ENCODE measurements at regions not wholly inside any gene's neighbourhood (a gene's known extent, or its start where the extent isn't known, plus 50 kb on each side); places are given as distances from the start of the nearest gene placed in this dataset.

- Histone ChIP-seq H3K27me3 (ENCODE audit: control insufficient read depth in 1 of 2, insufficient read depth in 2 of 2, low read length in 2 of 2) (peaks cover 0 to 3% of the 10 kb centered on the region in 2 experiments), H3K4me3 (ENCODE audit: low read length) (no peak overlapping the region), H3K9me3 (ENCODE audit: control insufficient read depth in 1 of 2, insufficient read depth in 1 of 2, low read length in 2 of 2) (peaks cover 0 to 25% of the 10 kb centered on the region in 2 experiments), H3K4me1 (ENCODE audit: insufficient read depth, low read length) (no peaks in the 10 kb centered on the region), H3K27ac (ENCODE audit: low read depth in 1 of 2, low read length in 2 of 2) (no peak overlapping the region), H3K36me3 (ENCODE audit: insufficient read depth, low read length) (no peaks in the 10 kb centered on the region)
- no peaks in the 10 kb centered on the region for H3K9me3 Mint-ChIP-seq
- no peak overlapping the region for H3K27ac Mint-ChIP-seq
- H3K36me3 Mint-ChIP-seq (ENCODE audit: low read depth), result no peaks in the 10 kb centered on the region
- TF ChIP-seq CTCF (IDR thresholded peaks at IDR 0.05), result no peak
- intact Hi-C loops (cut with DNase I, micrococcal nuclease), result no loop called here
- ChIA-PET POLR2A (no interaction called here), CTCF (no interaction called here)
- H3K4me1 Mint-ChIP-seq (ENCODE audit: low read depth), result no peaks in the 10 kb centered on the region
- ATAC-seq (ENCODE audit: poor library complexity) (no peak), DNase-seq (no peak)
- H3K4me3 Mint-ChIP-seq, result no peak overlapping the region
- peaks cover 5% of the 10 kb centered on the region for H3K27me3 Mint-ChIP-seq
These were observed 118.0 kb downstream of the SOX1 start for GRCh38 chr13:112184851-112185371.

GRCh38 chr13:112185466-112185865, 118.5 kb downstream of the SOX1 start:
- H3K27me3 ChIP-seq (ENCODE audit: control insufficient read depth in 1 of 2, insufficient read depth in 2 of 2, low read length in 2 of 2), result peaks cover 0 to 3% of the 10 kb centered on the region in 2 experiments
- Mint-ChIP-seq H3K4me1 (ENCODE audit: low read depth) (no peaks in the 10 kb centered on the region), H3K4me3 (no peak overlapping the region), H3K27me3 (peaks cover 2% of the 10 kb centered on the region), H3K36me3 (ENCODE audit: low read depth) (no peaks in the 10 kb centered on the region), H3K27ac (no peak overlapping the region), H3K9me3 (no peaks in the 10 kb centered on the region)
- H3K9me3 ChIP-seq (ENCODE audit: control insufficient read depth in 1 of 2, insufficient read depth in 1 of 2, low read length in 2 of 2), result peaks cover 0 to 25% of the 10 kb centered on the region in 2 experiments
- POLR2A ChIA-PET, result no interaction called here
- intact Hi-C loops (cut with DNase I, micrococcal nuclease), result no loop called here
- ATAC-seq (ENCODE audit: poor library complexity) (no peak), DNase-seq (no peak)
- H3K36me3 ChIP-seq (ENCODE audit: insufficient read depth, low read length), result no peaks in the 10 kb centered on the region
- TF ChIP-seq CTCF (IDR thresholded peaks at IDR 0.05), result no peak
- no peak overlapping the region for H3K27ac ChIP-seq (ENCODE audit: low read depth in 1 of 2, low read length in 2 of 2)
- CTCF ChIA-PET, result no interaction called here
- H3K4me3 ChIP-seq (ENCODE audit: low read length), result no peak overlapping the region
- no peaks in the 10 kb centered on the region for H3K4me1 ChIP-seq (ENCODE audit: insufficient read depth, low read length)

- ChIA-PET CTCF (no interaction called here), POLR2A (no interaction called here)
- Histone ChIP-seq H3K27me3 (ENCODE audit: control insufficient read depth in 1 of 2, insufficient read depth in 2 of 2, low read length in 2 of 2) (no peaks in the 10 kb centered on the region), H3K36me3 (ENCODE audit: insufficient read depth, low read length) (no peaks in the 10 kb centered on the region), H3K9me3 (ENCODE audit: control insufficient read depth in 1 of 2, insufficient read depth in 1 of 2, low read length in 2 of 2) (peaks cover 0 to 25% of the 10 kb centered on the region in 2 experiments), H3K4me1 (ENCODE audit: insufficient read depth, low read length) (no peaks in the 10 kb centered on the region), H3K27ac (ENCODE audit: low read depth in 1 of 2, low read length in 2 of 2) (no peak overlapping the region), H3K4me3 (ENCODE audit: low read length) (no peak overlapping the region)
- H3K4me3 Mint-ChIP-seq, result no peak overlapping the region
- no peak for ATAC-seq (ENCODE audit: poor library complexity)
- intact Hi-C loops (cut with DNase I, micrococcal nuclease), result no loop called here
- H3K4me1 Mint-ChIP-seq (ENCODE audit: low read depth), result no peaks in the 10 kb centered on the region
- no peak for TF ChIP-seq CTCF (IDR thresholded peaks at IDR 0.05)
- no peaks in the 10 kb centered on the region for H3K27me3 Mint-ChIP-seq
- H3K36me3 Mint-ChIP-seq (ENCODE audit: low read depth), result no peaks in the 10 kb centered on the region
- H3K9me3 Mint-ChIP-seq, result peaks cover under 1% of the 10 kb centered on the region
- no peak overlapping the region for H3K27ac Mint-ChIP-seq
- DNase-seq, result no peak
These were observed 119.1 kb downstream of the SOX1 start for GRCh38 chr13:112186091-112186490.

All from CD4-positive, alpha-beta T cell (primary cell).